Posterior vena cava (tissue), 2 donors: ENCODE measurements at regions not wholly inside any gene's neighbourhood (a gene's known extent, or its start where the extent isn't known, plus 50 kb on each side); places are given as distances from the start of the nearest gene placed in this dataset.

Source experiments
- DNase-seq: peaks from one replicate; pipeline ENCODE4 v3.0.0-alpha.2; 2020; ENCODE audit warnings: low spot score
- intact Hi-C, 2 donors: fragments of 100-400 bp; cut with DNase I; formaldehyde crosslinking; loops; one replicate each; pipeline versions ENCODE4 v1.14.1 to v1.14.2; 2022 to 2023
- donor health status: DM: yes; HTN: yes; CAD: no.
- donor health status: DM: yes; HTN: yes; CAD: no.

DNA sequence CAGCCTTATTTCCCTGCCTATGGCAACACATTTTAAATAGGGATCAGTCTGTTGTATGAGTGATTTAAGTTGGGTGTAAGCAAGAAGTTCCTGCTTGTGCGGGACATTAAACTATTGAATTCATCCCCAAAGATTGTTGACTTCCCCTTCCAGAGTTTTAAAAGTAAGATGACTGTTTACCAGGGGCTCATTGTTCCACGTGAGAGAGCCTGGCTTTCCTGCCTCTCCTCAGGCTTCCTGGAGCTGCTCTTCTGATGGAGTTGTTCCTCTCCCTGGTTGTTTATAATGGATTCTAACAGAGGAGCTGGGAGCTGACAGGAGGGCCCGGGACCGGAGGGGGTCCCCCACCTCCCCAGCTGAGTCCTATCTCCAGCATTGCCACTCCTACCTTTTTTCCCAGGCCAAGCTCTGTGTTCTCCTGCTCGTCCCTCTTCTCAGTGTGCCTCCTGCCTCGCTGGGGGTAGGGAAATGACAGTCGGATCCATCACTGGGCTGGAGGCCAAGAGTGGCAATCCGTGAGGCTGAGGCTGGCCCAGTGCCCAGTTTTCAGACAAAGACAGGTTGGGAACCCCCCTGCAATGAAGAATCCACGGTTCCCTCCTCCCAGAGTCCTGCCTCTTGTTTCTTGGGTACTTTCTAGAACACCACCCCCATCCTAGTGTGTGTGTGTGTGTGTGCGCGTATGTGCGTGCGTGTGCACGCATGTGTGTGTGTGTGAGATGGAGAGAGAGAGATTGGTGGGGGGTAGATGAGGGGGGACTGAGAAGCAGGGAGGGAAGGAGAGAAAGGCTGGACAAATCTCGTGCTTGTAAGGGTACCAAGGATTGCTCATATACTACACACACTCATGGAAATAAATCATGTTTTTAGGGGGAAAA is 123.7 kb upstream of the NFIB start:
- DNase-seq, result no peak
- intact Hi-C loops, result loop anchor here in 1 of 2 donors (10.0 kb wide), 1 partner anchor 1403 kb away; no protein-coding TSS in a partner anchor

DNA sequence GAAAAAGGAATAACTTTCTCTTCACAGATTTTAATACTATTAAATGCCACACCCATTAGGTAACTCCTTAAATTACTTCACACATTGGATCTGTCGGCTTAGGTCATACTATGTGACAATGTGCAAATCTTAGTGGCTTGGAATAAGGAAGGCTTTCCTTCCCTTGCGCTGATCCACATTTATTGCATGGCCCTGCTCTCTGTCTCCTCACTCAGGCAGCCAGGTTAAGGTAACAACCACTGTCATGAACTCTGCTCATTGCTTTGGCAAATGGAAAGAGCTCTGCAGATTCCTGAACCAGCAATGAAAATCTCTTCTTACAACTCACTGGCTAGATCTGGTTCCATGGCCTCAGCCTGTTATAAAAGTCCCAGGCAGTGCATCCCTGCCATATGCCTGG is 121.9 kb upstream of the NFIB start:
- intact Hi-C loops, result loop anchor here in 1 of 2 donors (10.0 kb wide), 1 partner anchor 1401 kb away; no protein-coding TSS in a partner anchor
- DNase-seq, result no peak

DNA sequence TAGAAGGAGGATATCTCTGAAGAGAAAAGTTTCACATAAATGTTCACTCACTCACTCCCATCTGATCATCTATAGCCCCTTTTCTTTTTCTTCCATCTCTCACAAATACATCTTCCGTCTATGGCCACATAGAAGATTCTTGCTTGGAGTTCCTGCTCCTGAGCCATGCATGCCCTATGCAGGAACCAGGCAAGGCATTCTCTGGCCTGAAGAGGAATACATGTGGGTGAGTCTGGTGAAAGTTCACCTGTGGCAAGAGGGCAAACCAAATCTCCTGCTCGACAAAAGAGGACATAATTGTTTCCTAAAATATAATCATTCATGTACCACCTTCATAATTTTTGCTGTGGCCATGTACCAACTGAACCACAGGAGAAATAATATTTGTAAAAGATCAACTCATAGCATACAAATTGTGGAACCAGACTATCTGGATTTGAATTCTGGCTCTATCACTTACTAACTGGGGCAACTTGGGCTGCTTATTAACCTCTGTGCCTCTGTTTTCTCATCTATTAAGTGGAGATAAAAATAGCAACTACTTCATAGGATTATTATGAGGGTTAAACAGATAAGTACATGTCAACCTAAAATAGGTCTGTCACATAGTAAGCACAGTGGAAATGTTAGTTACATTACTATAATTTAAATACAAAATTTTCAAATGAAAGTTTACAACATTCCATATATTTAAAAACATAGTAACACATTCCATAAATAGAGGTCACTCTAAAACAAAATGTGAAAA is 121.2 kb upstream of the NFIB start:
- intact Hi-C loops, result loop anchor here in 1 of 2 donors (10.0 kb wide), 1 partner anchor 1400 kb away; no protein-coding TSS in a partner anchor
- no peak for DNase-seq

DNA sequence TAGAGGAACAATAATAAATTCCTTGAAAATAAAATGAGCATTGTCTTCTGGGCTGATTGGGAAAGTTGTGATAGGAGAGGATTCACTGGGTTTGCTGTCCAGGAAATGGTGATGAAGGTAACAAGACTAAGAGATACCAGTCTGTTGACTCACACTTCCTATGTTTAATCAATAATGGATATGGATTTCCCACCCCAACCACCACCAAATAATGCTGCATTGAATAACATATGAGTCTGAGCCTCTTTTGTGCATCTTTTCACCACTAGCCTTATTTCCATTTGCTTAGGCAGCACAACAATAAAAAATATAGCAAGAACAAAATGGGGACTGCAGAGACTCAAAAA is 120.2 kb upstream of the NFIB start:
- no peak for DNase-seq
- intact Hi-C loops, result loop anchor here in 1 of 2 donors (10.0 kb wide), 1 partner anchor 1399 kb away; no protein-coding TSS in a partner anchor

DNA sequence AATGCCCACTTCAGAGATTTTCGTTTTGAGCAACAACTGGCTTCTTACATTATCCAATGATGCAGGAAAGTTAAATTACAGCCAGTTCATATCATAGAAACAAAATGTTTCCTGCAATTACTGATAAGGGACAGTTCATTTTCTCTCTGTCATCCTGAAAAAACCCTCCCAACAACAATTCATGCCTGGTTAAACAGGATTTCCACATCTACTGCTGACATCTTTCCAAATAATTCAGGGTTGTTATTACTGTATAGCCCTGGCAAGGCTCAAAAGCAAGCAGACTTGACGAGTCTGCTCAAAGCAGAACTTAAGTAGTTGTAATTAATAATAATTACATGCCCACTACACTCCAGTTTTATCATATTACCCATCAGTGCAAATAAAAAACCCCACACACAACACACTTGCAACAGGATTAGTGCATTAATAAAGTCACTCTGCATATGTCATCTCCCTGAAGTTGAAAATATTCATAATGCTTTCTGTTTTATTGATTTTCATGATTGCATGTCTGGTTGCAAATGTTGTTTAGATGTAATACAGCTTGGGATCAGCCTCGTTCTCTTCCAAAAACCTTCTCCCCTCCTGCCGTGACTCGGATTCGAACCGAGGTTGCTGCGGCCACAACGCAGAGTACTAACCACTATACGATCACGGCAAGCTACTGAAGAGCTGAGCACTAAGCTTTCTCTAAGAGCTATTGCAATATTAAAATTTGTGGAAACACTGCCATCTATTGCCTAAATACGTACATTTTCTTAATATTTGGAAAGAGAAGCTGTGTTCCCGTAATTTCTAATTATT is 119.6 kb upstream of the NFIB start:
- intact Hi-C loops, result loop anchor here in 1 of 2 donors (10.0 kb wide), 1 partner anchor 1399 kb away; no protein-coding TSS in a partner anchor
- no peak for DNase-seq

DNA sequence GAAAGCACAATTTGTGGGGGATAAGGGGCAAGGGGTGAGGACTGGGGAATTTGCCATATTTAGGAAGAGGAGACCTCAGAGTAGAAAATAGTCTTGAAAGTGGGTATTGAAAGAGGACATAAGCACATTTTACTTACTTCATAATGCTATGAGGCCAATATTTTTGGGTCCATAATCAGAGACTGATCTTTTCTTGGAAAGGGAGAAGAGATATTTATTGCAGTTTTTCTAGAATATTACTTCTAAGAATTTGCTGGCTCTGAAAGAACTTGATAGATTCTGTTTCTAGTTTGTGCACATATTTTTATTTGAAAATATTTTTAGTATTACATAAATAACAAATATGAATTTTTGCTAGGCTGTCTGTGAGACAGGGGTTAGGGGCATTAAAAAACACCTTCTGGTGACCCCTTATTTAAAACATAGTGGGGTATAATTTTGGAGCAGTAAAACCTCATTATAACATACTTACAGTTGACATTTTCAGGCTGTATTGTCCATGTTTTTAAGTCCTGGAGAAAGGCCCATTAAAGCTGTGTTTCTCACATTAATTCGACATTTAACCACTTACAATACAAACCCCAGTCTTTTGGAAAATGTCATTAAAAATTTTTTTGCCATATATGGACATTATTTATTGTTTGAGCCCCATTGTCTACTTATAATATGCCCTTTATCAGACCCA is 118.9 kb upstream of the NFIB start:
- intact Hi-C loops, result loop anchor here in 1 of 2 donors (10.0 kb wide), 1 partner anchor 1398 kb away; no protein-coding TSS in a partner anchor
- no peak for DNase-seq

DNA sequence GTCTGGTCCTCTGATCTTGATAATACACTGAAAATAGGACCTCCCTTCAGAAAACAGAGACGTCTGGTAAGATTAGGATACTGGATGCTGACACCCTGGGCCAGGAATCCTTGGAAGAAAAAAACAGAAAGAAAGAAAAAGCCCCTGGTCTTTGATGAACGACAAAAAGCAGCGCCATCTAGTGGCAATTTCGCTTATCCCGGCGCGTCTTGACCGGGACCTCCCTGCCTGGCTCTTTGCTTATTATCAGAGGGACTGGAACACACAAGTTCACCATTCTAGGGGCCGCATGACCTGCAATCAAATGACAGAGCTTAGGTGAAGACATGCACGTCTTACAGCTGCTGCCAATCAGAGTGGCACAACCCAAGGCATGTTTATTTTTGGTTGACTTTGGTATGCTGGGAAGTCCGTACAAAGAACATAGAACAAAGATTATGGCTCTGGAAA is 114.9 kb upstream of the NFIB start:
- DNase-seq, result peak; percentile 89
- intact Hi-C loops, result loop anchor here in 1 of 2 donors (10.0 kb wide), 1 partner anchor 1004 kb away; no protein-coding TSS in a partner anchor

DNA sequence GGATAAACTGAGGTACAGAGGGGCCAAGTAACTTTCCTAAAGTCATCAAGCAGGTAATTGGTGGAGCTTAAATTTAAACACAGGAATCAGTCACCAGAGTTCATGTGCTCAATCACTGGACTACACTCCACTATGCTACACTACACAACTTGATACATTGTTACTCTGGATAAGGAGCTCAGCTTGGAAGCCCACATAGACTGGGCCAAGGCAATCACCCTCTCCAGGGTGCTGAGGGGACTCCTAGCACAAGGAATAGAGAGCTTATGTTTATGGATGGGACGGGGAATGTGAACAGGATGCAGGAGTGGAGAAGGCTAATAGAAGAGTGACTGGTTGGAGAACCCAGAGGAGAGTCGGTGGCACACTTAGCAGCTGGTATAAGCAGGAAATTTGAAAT is 113.5 kb upstream of the NFIB start:
- intact Hi-C loops, result loop anchor here in 1 of 2 donors (10.0 kb wide), 1 partner anchor 1003 kb away; no protein-coding TSS in a partner anchor
- no peak for DNase-seq

DNA sequence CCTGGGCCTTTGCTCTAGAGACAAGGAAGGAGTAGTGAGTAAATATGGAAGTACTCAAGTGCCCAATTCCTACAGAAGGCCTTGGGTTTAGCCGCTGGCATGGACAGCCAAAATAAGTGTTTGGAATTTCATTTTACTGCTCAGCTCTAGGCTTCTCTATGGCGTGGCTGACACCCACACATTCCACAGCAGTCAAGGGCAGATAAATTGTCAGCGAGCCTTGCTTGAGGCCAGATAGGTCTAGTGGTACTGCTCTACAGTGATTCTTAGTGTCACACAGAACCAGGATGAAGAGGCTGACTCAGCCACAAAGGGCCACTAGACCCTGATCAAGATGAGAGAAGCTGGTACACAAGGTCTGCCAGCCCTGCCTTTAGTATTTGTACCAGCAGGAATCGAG is 111.0 kb upstream of the NFIB start:
- no peak for DNase-seq
- intact Hi-C loops, result loop anchor here in 1 of 2 donors (10.0 kb wide), 1 partner anchor 1000 kb away; no protein-coding TSS in a partner anchor

DNA sequence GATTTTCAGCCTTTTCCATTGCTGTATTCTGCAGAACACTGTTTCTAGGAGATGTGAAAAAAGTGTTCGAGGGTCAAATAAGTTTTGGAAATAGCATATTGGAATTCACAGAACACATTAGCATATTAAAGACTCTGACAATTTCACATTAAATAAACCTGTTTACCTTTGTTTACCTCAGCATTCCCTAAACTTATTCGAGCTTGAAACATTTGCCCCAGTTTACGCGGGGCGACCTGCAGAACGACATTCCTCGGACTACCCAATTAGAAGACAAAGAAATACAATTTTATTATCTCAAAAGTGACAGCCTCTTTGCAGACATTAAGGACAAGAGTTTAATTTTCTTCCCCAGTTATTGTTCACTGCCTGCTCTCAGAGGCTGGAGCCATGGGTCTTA is 110.3 kb upstream of the NFIB start:
- intact Hi-C loops, result loop anchor here in 1 of 2 donors (10.0 kb wide), 1 partner anchor 999 kb away; no protein-coding TSS in a partner anchor
- no peak for DNase-seq

DNA sequence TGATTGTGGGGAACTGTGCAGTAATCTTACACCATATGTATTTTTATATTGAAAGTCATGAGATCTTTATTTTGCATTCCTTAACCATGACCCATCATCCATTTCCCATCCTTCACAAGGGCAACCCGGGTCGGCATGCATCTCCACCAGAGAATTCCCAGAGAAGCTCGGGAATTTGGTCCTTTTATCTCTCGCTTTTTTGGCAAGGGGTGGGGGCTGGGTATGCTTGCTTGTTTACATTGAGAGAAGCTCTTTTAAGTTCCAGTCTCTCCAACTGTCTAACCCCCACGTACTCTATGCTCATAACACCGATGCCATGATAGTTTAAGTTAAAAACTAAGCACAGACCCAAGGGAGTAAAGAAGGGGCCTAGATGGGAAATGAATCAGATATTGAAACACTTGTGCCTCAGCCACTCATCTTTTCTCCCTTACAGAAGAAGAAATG is 109.9 kb upstream of the NFIB start:
- no peak for DNase-seq
- intact Hi-C loops, result loop anchor here in 1 of 2 donors (10.0 kb wide), 1 partner anchor 999 kb away; no protein-coding TSS in a partner anchor

DNA sequence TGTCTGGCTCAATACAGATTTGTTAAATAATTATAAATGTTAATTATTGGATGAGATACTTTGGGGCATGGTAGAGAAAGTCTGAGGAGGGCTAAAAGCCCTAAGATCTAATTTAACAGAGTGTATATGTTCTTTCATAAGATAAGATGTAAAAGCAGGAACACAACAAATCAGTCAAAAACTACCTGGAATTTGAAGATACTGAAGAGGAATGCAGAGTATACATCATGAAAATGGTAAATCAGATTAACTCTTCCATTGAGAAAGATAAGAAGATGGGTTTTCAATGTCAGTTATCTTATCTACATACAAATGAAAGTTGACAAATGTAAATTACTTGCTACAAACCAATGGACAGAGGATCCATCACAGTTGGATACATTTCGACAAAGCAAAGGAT is 107.3 kb upstream of the NFIB start:
- no peak for DNase-seq
- intact Hi-C loops, result loop anchor here in 1 of 2 donors (10.0 kb wide), 1 partner anchor 996 kb away; no protein-coding TSS in a partner anchor

DNA sequence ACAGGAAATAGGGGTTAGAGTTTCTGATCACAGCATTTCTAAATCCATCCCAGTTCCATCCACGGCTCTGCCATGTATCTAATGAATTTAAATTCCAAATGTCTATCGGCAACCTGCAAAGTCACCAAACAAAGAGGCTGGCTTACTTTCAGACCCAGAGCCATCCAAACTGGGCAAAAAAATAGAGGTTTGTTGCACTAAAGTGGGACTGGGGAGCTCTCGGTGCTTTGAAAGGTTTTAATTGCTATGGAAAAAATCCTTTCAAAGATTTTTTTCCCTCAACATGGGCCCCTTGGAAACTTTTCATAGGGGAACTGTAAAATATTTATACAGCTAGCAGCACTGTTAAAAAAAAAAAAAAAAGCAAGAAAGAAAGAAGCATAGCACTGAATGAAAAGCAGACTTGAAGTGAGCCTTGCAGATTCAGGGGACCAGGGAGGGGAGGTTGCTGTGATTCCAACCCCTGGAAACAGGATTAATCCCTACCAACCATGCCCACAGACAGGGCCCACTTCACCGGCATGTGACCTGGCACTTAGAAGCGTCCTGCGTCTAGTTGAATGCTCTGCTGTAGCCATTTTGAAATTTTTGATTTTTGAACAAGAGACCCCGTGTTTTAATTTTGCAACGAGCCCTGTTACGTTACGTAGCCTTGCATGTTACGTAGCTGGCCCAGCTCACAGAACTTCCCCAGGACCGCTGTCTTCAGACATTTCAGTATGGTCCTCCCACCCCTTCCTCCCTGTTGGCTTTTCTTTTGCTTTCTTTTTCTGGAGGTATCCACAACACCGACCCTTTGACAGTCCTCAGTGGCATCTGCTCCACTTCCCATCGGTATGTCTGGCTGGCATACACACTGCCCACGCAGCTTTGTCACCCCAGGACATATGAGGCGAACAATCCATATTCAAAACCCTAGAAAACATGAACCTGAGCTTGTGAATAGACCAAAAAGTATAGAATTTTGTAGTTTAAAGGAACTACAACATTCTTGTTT is 105.3 kb upstream of the NFIB start:
- intact Hi-C loops, result no loop called here
- DNase-seq, result no peak

DNA sequence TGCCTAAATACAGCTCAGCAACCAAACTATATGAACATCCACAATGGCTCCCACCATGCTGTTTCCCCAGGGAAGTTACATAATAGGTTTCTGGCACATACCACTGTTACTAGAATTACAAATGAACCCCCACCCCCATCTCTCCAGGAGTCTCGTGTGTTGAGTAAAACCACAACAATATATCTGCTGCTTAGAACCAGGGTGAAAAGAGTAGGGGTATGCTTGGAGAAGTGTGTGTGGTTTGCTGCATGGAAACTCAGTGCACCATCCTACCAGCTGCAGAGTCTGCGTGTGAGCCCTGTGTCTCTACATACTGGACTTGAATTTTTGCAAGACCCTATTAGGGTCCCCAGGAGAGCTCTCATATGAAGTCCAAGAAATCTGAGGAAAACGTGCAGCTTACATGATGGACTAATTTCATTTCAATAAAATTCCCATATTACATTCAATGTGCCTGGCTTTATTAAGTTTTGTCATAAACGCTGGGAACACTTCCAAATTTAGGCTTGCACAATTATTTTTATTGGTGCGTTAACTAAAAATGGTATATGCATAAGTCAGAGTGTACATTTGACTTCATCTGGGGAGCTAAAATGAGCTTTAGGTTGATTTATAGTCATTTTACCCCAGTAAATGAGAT is 104.5 kb upstream of the NFIB start:
- intact Hi-C loops, result no loop called here
- no peak for DNase-seq

DNA sequence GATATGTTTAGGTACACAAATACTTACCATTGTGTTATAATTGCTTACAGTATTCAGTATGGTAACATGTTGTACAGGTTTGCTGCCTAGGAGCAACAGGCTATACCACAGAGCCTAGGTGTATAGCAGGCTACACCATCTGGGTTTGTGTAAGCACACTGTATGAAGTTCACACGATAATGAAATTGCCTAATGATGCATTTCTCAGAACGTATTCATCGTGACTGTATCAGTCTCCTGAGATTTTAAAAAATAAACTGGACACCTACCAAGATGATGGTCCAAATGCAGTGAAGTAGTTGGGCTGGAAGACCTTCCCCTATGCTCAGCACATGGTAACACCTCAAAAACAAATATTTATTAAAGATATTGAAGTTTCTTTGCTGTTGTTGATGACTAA is 103.3 kb upstream of the NFIB start:
- intact Hi-C loops, result no loop called here
- DNase-seq, result no peak

DNA sequence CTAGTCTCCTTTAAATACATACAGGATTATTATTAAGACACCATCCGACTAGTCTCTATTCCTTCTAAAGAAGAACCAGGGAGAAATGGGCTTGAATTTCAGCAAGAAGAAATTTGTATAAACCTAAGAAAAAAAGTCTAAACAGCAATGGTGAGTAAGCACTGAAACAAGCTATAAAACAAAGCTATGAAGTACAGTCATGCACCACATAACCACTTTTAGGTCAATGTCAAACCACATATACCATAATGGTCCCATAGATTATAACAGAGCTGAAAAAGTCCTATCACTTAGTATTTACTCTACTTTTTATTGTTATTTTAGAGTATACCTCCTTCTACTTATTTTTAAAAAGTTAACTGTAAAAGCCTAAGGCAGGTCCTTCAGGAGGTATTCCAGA is 102.0 kb upstream of the NFIB start:
- intact Hi-C loops, result no loop called here
- no peak for DNase-seq

DNA sequence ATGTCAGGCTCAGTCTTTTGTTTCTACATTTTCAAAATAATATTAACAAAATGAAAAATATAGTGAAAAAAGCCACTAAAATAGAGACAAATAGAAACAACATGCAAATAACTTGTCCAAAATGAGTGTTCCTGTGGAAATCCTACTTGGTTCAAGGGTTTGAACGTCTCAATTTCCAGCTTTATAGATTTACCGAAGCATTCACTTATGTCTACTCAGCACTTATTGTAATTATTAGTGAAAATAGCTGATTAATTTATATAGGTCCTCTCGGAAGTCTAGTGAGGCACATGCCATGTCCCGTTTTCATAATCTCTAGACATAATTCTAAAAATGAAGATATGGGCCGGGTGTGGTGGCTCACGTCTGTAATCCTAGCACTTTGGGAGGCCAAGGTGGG is 99.9 kb upstream of the NFIB start:
- DNase-seq, result no peak
- intact Hi-C loops, result no loop called here
